MM.1S (cell line): ENCODE measurements at regions not wholly inside any gene's neighbourhood (a gene's known extent, or its start where the extent isn't known, plus 50 kb on each side); places are given as distances from the start of the nearest gene placed in this dataset.
"Not testable (repeated sequence)": the region's sequence is repeated elsewhere in the genome, so short reads cannot be mapped to it uniquely, and the experiment has no call there.

Source experiments
- DNase-seq: peaks from one replicate; pipeline ENCODE4 v3.0.0-alpha.2; 2015
- H2AFZ ChIP-seq: fragments of 300-600 bp; sonication (generic); 2 replicates; pipeline ENCODE4 v1.6.0; 2016; ENCODE audit warnings: antibody characterized with exemption, low read length
- H3F3A ChIP-seq: fragments of 300-600 bp; sonication (generic); 2 replicates; pipeline ENCODE4 v1.6.1; 2016; ENCODE audit warnings: mild to moderate bottlenecking, antibody characterized with exemption, low read length, moderate library complexity, mixed read lengths; ENCODE audit not compliant: insufficient read depth
- H3K27ac ChIP-seq: fragments of 300-600 bp; sonication (generic); 2 replicates; pipeline ENCODE4 v1.5.1; 2016; ENCODE audit warnings: mild to moderate bottlenecking, low read length
- H3K27me3 ChIP-seq: fragments of 300-600 bp; sonication (generic); replicated peaks from 2 replicates; pipeline ENCODE4 v1.6.0; 2016; ENCODE audit warnings: low read length; ENCODE audit not compliant: insufficient read depth
- H3K36me3 ChIP-seq: fragments of 300-600 bp; sonication (generic); replicated peaks from 2 replicates; pipeline ENCODE4 v1.6.1; 2016; ENCODE audit warnings: mild to moderate bottlenecking, low read length, mixed read lengths; ENCODE audit not compliant: insufficient read depth
- H3K4me1 ChIP-seq: fragments of 300-600 bp; sonication (generic); 2 replicates; pipeline ENCODE4 v1.6.1; 2016; ENCODE audit warnings: low read length, mixed read lengths
- H3K4me2 ChIP-seq: fragments of 300-600 bp; sonication (generic); 2 replicates; pipeline ENCODE4 v1.6.0; 2016; ENCODE audit warnings: low read depth, low read length
- H3K4me3 ChIP-seq: fragments of 300-600 bp; sonication (generic); 2 replicates; pipeline ENCODE4 v1.5.1; 2016; ENCODE audit warnings: low read length, mixed read lengths
- H3K79me2 ChIP-seq: fragments of 300-600 bp; sonication (generic); 2 replicates; pipeline ENCODE4 v1.6.1; 2016; ENCODE audit warnings: mixed run types, low read length, mixed read lengths
- H3K9ac ChIP-seq: fragments of 300-600 bp; sonication (generic); 2 replicates; pipeline ENCODE4 v1.6.1; 2016; ENCODE audit warnings: low read length, mixed read lengths
- H3K9me2 ChIP-seq: fragments of 300-600 bp; sonication (generic); replicated peaks from 2 replicates; pipeline ENCODE4 v1.6.1; 2016; ENCODE audit warnings: mild to moderate bottlenecking, low read length, mixed read lengths; ENCODE audit not compliant: insufficient read depth
- H3K9me3 ChIP-seq: fragments of 300-600 bp; sonication (generic); replicated peaks from 2 replicates; pipeline ENCODE4 v1.6.1; 2016; ENCODE audit warnings: mild to moderate bottlenecking, low read length, mixed read lengths; ENCODE audit not compliant: insufficient read depth
- H4K20me1 ChIP-seq: fragments of 300-600 bp; sonication (generic); 2 replicates; pipeline ENCODE4 v1.6.1; 2016; ENCODE audit warnings: mild to moderate bottlenecking, low read length, moderate library complexity, mixed read lengths; ENCODE audit not compliant: insufficient read depth
- EZH2 ChIP-seq: fragments of 300-600 bp; sonication (generic); optimal IDR thresholded peaks from 2 replicates; pipeline ENCODE3; 2017; ENCODE audit warnings: low read depth, mild to moderate bottlenecking, antibody characterized with exemption, low read length, mixed read lengths
- EZH2phosphoT487 ChIP-seq: fragments of 300-600 bp; sonication (generic); IDR thresholded peaks from 2 replicates; pipeline ENCODE4 v1.6.1; 2018; ENCODE audit warnings: antibody characterized with exemption, low read length
- TF ChIP-seq, protein P1 (sequence below): fragments of 300-600 bp; sonication (generic); IDR thresholded peaks from 2 replicates; pipeline ENCODE4 v1.5.1; 2016; ENCODE audit warnings: antibody characterized with exemption, low read length, mixed read lengths

DNA sequence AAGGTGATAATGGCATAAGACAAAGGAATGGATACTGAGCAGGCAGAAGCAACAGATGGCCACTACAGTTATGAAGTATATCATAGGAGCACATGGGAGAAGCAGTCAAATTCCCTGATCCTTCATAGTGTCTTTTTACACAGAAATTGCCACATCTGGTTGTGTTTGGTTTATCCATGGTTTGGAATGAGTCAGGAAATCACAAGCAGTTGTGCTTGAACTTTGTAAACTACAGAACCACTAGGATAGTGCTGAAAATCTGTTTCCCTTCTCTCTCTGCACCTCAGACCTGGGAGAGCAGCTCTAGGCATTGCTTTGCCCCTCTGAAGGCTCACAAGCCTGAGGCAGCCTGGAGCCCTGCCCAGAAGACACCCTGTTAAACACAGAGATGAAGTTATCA is 134.0 kb downstream of the DMRT2 start:
- Histone ChIP-seq H3K9ac (no peak overlapping the region), H3K36me3 (no peaks in the 10 kb centered on the region), H3K27ac (no peak overlapping the region), H3K4me2 (no peak overlapping the region), H4K20me1 (no peaks in the 10 kb centered on the region), H3K9me2 (no peaks in the 10 kb centered on the region), H2AFZ (no peak overlapping the region), H3K79me2 (no peaks in the 10 kb centered on the region), H3K4me3 (no peak overlapping the region), H3K27me3 (no peaks in the 10 kb centered on the region), H3K9me3 (no peaks in the 10 kb centered on the region), H3K4me1 (no peaks in the 10 kb centered on the region), H3F3A (no peaks in the 10 kb centered on the region)
- DNase-seq, result no peak
- TF ChIP-seq EZH2 (no peak), EZH2phosphoT487 (no peak)
- TF ChIP-seq, protein P1, sequence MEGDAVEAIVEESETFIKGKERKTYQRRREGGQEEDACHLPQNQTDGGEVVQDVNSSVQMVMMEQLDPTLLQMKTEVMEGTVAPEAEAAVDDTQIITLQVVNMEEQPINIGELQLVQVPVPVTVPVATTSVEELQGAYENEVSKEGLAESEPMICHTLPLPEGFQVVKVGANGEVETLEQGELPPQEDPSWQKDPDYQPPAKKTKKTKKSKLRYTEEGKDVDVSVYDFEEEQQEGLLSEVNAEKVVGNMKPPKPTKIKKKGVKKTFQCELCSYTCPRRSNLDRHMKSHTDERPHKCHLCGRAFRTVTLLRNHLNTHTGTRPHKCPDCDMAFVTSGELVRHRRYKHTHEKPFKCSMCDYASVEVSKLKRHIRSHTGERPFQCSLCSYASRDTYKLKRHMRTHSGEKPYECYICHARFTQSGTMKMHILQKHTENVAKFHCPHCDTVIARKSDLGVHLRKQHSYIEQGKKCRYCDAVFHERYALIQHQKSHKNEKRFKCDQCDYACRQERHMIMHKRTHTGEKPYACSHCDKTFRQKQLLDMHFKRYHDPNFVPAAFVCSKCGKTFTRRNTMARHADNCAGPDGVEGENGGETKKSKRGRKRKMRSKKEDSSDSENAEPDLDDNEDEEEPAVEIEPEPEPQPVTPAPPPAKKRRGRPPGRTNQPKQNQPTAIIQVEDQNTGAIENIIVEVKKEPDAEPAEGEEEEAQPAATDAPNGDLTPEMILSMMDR, result no peak

DNA sequence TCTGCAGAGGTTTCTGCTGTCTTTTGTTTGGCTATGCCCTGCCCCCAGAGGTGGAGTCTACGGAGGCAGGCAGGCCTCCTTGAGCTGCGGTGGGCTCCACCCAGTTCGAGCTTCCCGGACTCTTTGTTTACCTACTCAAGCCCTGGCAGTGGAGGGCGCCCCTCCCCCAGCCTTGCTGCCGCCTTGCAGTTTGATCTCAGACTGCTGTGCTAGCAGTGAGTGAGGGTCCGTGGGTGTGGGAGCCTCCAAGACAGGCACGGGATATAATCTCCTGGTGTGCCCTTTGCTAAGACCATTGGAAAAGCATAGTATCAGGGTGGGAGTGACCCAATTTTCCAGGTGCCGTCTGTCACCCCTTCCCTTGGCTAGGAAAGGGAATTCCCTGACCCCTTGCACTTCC is 137.0 kb downstream of the DMRT2 start:
- not testable (repeated sequence) for H3K36me3 ChIP-seq, H3K4me3 ChIP-seq, H2AFZ ChIP-seq, H3K27me3 ChIP-seq, H3K9ac ChIP-seq, H3K27ac ChIP-seq, H3K4me1 ChIP-seq, H4K20me1 ChIP-seq, H3K9me3 ChIP-seq, H3F3A ChIP-seq, H3K4me2 ChIP-seq, DNase-seq, H3K79me2 ChIP-seq, H3K9me2 ChIP-seq

DNA sequence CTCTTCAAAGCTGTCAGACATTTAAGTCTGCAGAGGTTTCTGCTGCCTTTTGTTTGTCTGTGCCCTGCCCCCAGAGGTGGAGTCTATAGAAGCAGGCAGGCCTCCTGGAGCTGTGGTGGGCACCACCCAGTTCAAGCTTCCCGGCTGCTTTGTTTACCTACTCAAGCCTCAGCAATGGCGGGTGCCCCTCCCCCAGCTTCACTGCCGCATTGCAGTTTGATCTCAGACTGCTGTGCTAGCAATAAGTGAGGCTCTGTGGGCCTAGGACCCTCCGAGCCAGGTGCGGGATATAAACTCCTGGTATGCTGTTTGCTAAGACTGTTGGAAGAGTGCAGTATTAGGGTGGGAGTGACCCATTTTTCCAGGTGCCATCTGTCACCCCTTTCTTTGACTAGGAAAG is 145.5 kb downstream of the DMRT2 start:
- H2AFZ ChIP-seq, DNase-seq, H3K27ac ChIP-seq, H3K36me3 ChIP-seq, H4K20me1 ChIP-seq, H3K9me3 ChIP-seq, H3K4me3 ChIP-seq, H3K9me2 ChIP-seq, H3K27me3 ChIP-seq, H3K4me1 ChIP-seq, H3F3A ChIP-seq, H3K9ac ChIP-seq, H3K4me2 ChIP-seq, H3K79me2 ChIP-seq: not testable (repeated sequence)

DNA sequence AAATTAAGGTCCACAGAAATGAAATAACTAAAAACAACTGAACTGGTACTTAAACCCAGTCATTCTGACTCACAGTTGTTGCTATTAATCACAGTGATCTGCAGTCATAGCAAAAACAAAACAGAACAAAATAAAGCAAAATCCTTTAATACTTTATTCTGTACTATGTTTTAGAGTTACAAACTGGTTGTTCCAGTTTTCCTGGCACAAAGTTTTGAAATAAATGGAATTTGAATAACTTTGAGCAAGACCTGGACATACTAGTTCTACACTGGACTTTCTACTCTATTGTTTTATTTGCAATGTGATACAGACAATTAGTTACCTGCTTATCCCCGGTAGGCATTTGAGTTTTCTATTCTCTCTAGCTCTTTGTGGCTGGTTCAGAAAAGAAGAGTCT is 147.9 kb downstream of the DMRT2 start:
- no peak for DNase-seq
- no peak overlapping the region for H2AFZ ChIP-seq
- no peak for TF ChIP-seq EZH2
- no peak for TF ChIP-seq EZH2phosphoT487
- TF ChIP-seq, protein P1, result no peak
- no peaks in the 10 kb centered on the region for H3K79me2 ChIP-seq
- no peak overlapping the region for H3K27ac ChIP-seq
- no peaks in the 10 kb centered on the region for H3K4me1 ChIP-seq
- no peaks in the 10 kb centered on the region for H3K36me3 ChIP-seq
- no peaks in the 10 kb centered on the region for H3F3A ChIP-seq
- no peaks in the 10 kb centered on the region for H4K20me1 ChIP-seq
- H3K9me2 ChIP-seq, result no peaks in the 10 kb centered on the region
- H3K4me2 ChIP-seq, result no peak overlapping the region
- H3K9ac ChIP-seq, result no peak overlapping the region
- no peaks in the 10 kb centered on the region for H3K9me3 ChIP-seq
- H3K4me3 ChIP-seq, result no peak overlapping the region
- H3K27me3 ChIP-seq, result no peaks in the 10 kb centered on the region
